T47D (cell line): ENCODE measurements at regions not wholly inside any gene's neighbourhood (a gene's known extent, or its start where the extent isn't known, plus 50 kb on each side); places are given as distances from the start of the nearest gene placed in this dataset.
"Not testable (repeated sequence)": the region's sequence is repeated elsewhere in the genome, so short reads cannot be mapped to it uniquely, and the experiment has no call there.

Experiments
- DNase-seq, 2 experiments: peaks; one replicate each; pipeline versions ENCODE4 v3.0.0 to v3.0.0-alpha.2; 2011 to 2012; ENCODE audit warnings: low read depth in 1 of 2, low spot score in 1 of 2
- JUND ChIP-seq: IDR thresholded peaks from 2 replicates; pipeline ENCODE4 v1.6.1; 2012; ENCODE audit warnings: low read depth
- in situ Hi-C: cut with HindIII; loops from 2 replicates; pipeline ENCODE4 v1.10.0; 2016; ENCODE audit warnings: low sequenced_read_pairs, low pct_unique_long_range_greater_than_20kb

- in situ Hi-C loops: no loop called here
- no peak for DNase-seq
- no peak for TF ChIP-seq JUND
Measured at GRCh38 chr13:94886191-94886590, 173.8 kb upstream of the SOX21 start.

- in situ Hi-C loops: no loop called here
- no peak for DNase-seq
- no peak for TF ChIP-seq JUND
Measured at GRCh38 chr13:94880463-94880862, 168.1 kb upstream of the SOX21 start.

GRCh38 chr13:94878602-94879165, 166.3 kb upstream of the SOX21 start:
- in situ Hi-C loops: no loop called here
- no peak for TF ChIP-seq JUND
- DNase-seq: no peak

- no peak for DNase-seq
- in situ Hi-C loops: no loop called here
- no peak for TF ChIP-seq JUND
Measured at GRCh38 chr13:94864474-94864873, 152.1 kb upstream of the SOX21 start.

- no peak for DNase-seq
- in situ Hi-C loops: no loop called here
- TF ChIP-seq JUND: no peak
Measured at GRCh38 chr13:94860981-94861407, 148.6 kb upstream of the SOX21 start.

- in situ Hi-C loops: no loop called here
- DNase-seq: no peak
- TF ChIP-seq JUND: no peak
Measured at GRCh38 chr13:94859811-94860210, 147.5 kb upstream of the SOX21 start.

GRCh38 chr13:94859278-94859691, 146.9 kb upstream of the SOX21 start:
- DNase-seq: no peak
- TF ChIP-seq JUND: no peak
- in situ Hi-C loops: no loop called here

GRCh38 chr13:94858856-94859255, 146.5 kb upstream of the SOX21 start:
- TF ChIP-seq JUND: no peak
- in situ Hi-C loops: no loop called here
- no peak for DNase-seq

- TF ChIP-seq JUND: no peak
- no peak for DNase-seq
- in situ Hi-C loops: no loop called here
Measured at GRCh38 chr13:94854688-94855087, 142.3 kb upstream of the SOX21 start.

- in situ Hi-C loops: no loop called here
- TF ChIP-seq JUND: no peak
- no peak for DNase-seq
Measured at GRCh38 chr13:94851576-94851975, 139.2 kb upstream of the SOX21 start.

GRCh38 chr13:94849254-94849653, 136.9 kb upstream of the SOX21 start:
- in situ Hi-C loops: no loop called here
- no peak for TF ChIP-seq JUND
- DNase-seq: no peak

- in situ Hi-C loops: no loop called here
- DNase-seq: no peak
- no peak for TF ChIP-seq JUND
Measured at GRCh38 chr13:94842901-94843300, 130.6 kb upstream of the SOX21 start.

- DNase-seq, in situ Hi-C loops: not testable (repeated sequence)
Measured at GRCh38 chr13:94837056-94837455, 124.7 kb upstream of the SOX21 start.

- in situ Hi-C loops: no loop called here
- TF ChIP-seq JUND: no peak
- DNase-seq: no peak
Measured at GRCh38 chr13:94829837-94830365, 117.6 kb upstream of the SOX21 start.
